Heart right ventricle (tissue), 16 donors: ENCODE measurements at regions not wholly inside any gene's neighbourhood (a gene's known extent, or its start where the extent isn't known, plus 50 kb on each side); places are given as distances from the start of the nearest gene placed in this dataset.

Experiments
- ATAC-seq, 8 donors: fragments of 200-7000 bp; cut with Tn5 transposase; one replicate each; pipeline ENCODE4 v1.9.1; 2020; ENCODE audit warnings: mild to moderate bottlenecking in 8 of 8, moderate library complexity in 8 of 8, moderate number of reproducible peaks in 1 of 8
- DNase-seq, 2 donors: peaks; one replicate each; pipeline ENCODE4 v3.0.0-alpha.2; 2020
- H3K27ac ChIP-seq, 10 donors: fragments of 200-600 bp; sonication (generic) in 2 of 10; one replicate each; pipeline versions ENCODE4 v1.5.0 to v1.8.0; 2020 to 2022; ENCODE audit warnings: mild to moderate bottlenecking in 3 of 10
- H3K27me3 ChIP-seq, 7 donors: fragments of 200-600 bp; one replicate each; pipeline ENCODE4 v1.8.0; 2021 to 2022; ENCODE audit warnings: mild to moderate bottlenecking in 2 of 7
- H3K36me3 ChIP-seq, 9 donors: fragments of 200-600 bp; sonication (generic) in 1 of 9; one replicate each; pipeline versions ENCODE4 v1.5.0 to v1.8.0; 2020 to 2022; ENCODE audit warnings: mild to moderate bottlenecking in 2 of 9
- H3K4me1 ChIP-seq, 9 donors: fragments of 200-600 bp; sonication (generic) in 1 of 9; one replicate each; pipeline versions ENCODE4 v1.5.0 to v1.8.0; 2020 to 2022; ENCODE audit warnings: mild to moderate bottlenecking in 4 of 9
- H3K4me3 ChIP-seq, 10 donors: fragments of 200-600 bp; sonication (generic) in 2 of 10; one replicate each; pipeline versions ENCODE4 v1.5.0 to v1.8.0; 2020 to 2022; ENCODE audit warnings: mild to moderate bottlenecking in 7 of 10, moderate library complexity in 2 of 10
- H3K9me3 ChIP-seq, 11 donors: fragments of 200-600 bp in 10 of 11; sonication (generic) in 2 of 11; one replicate each; pipeline versions ENCODE4 v1.5.0 to v1.8.0; 2013 to 2022; ENCODE audit warnings: mild to moderate bottlenecking in 2 of 11, control low read depth in 1 of 11, moderate library complexity in 1 of 11
- WGBS, 2 donors: extraction: QIAGEN DNeasy Blood & Tissue Kit; methylation state at CpG; one replicate each; pipeline ENCODE4 v1.1.7; 2013; ENCODE audit warnings: inconsistent platforms in 1 of 2; 5-methylcytosine and 5-hydroxymethylcytosine counted together
- intact Hi-C, 10 donors: fragments of 100-400 bp; cut with DNase I; formaldehyde crosslinking; loops; one replicate each; pipeline versions ENCODE4 v1.11.1 to v1.14.2; 2022
- TF ChIP-seq, protein P1 (sequence below), 9 donors: fragments of 200-600 bp; sonication (generic) in 2 of 9; IDR thresholded peaks; one replicate each; pipeline versions ENCODE4 v1.5.0 to v1.8.0; 2021 to 2022; ENCODE audit warnings: antibody characterized with exemption in 9 of 9, mild to moderate bottlenecking in 5 of 9, moderate library complexity in 1 of 9
- donor health status: Arrhythmogenic right ventricular cardiomyopathy.
- donor health status: ischemic (EF 13 %, LVEDD 7.1; RV severe dilation, severe dysfunction).
- donor health status: healthy with polysubstance abuse.
- donor health status: DM: no; HTN: yes; CAD: no.
- donor health status: DM: no; HTN: no; CAD: no.
- donor health status: ischemic (EF 25% LVEDD 6.9; RV normal size, moderate dysfunction).
- donor health status: ischemic (EF 25% LVEDD 5.7; RV mildly dilated, moderate dysfunction).
- donor health status: healthy.
- donor health status: DM: yes; HTN: yes; CAD: no.
- donor health status: Ischemic cardiomyopathy.
- donor health status: ischemic (EF 35%, LVEDD 5.7; RV mildly dilated, moderate dysfunction).
- donor health status: nonischemic (EF 11% LVEDD 7.7; RV severe dilation, severe dysfunction).
- donor health status: DM: yes; HTN: yes; CAD: no.
- donor health status: PGD.
- donor health status: ischemic (EF 29% LVEDD 5.4; RV normal size, mild dysfunction).
- donor health status: nonischemic (EF 23%, LVEDD 6.1; RV moderate dilation, normal function).

DNA sequence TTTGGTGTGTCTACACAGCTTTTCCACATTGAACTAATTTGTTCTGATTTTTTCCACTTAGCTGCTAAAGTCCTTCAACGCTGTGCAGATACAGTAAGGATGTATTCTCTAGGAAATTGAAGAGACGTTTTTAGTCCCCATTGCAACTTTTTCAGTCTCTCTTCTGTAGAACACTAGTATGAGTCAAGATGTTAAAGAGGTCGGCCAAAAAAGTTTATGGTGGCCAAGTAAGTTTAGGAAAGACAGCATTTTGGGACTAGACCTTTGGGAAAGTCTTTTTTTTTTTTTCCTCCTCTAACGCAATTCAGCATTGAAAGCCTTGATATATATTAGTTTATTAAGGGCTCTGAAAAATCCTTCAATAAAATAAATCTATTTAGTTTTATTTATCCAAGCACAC, 243.5 kb upstream of the FBXL7 start:
- 59 to 71% methylated on average over 4 of the region's 4 CpGs for WGBS, 2 donors
- Histone ChIP-seq H3K9me3 (no peaks in the 10 kb centered on the region), H3K27me3 (no peaks in the 10 kb centered on the region), H3K27ac (no peak overlapping the region), H3K4me1 (peaks cover 0 to 19% (median 10%) of the 10 kb centered on the region in 9 donors), H3K4me3 (no peak overlapping the region), H3K36me3 (no peaks in the 10 kb centered on the region)
- TF ChIP-seq, protein P1, sequence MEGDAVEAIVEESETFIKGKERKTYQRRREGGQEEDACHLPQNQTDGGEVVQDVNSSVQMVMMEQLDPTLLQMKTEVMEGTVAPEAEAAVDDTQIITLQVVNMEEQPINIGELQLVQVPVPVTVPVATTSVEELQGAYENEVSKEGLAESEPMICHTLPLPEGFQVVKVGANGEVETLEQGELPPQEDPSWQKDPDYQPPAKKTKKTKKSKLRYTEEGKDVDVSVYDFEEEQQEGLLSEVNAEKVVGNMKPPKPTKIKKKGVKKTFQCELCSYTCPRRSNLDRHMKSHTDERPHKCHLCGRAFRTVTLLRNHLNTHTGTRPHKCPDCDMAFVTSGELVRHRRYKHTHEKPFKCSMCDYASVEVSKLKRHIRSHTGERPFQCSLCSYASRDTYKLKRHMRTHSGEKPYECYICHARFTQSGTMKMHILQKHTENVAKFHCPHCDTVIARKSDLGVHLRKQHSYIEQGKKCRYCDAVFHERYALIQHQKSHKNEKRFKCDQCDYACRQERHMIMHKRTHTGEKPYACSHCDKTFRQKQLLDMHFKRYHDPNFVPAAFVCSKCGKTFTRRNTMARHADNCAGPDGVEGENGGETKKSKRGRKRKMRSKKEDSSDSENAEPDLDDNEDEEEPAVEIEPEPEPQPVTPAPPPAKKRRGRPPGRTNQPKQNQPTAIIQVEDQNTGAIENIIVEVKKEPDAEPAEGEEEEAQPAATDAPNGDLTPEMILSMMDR (IDR thresholded peaks at IDR 0.05): no peak
- ATAC-seq (no peak), DNase-seq (no peak)
- intact Hi-C loops: no loop called here

DNA sequence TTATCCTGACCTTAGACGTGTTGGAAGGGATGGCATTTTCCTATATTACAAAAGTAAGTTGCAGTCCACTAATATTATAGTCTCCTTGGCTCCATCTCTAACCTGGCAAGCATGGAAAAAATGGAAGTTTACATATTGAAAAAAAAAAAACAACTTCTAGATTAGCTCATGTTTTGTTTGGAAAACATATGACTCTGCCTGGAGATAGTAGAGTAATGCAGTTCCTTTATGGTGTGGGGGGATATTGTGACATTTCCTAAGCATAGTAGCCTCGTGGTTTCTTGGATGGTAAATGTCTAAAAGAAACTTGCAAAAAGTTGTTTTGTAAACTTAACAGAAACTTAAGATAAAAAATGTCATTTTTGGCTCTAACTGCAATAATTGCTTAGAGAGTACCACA, 244.4 kb upstream of the FBXL7 start:
- DNase-seq (no peak), ATAC-seq (no peak)
- TF ChIP-seq, protein P1 (IDR thresholded peaks at IDR 0.05): no peak
- Histone ChIP-seq H3K27me3 (no peaks in the 10 kb centered on the region), H3K36me3 (no peaks in the 10 kb centered on the region), H3K9me3 (no peaks in the 10 kb centered on the region), H3K4me1 (peaks cover 0 to 10% (median under 1%) of the 10 kb centered on the region in 9 donors), H3K27ac (no peak overlapping the region), H3K4me3 (no peak overlapping the region)
- 49 to 51% methylated on average over 2 of the region's 2 CpGs for WGBS, 2 donors
- intact Hi-C loops: no loop called here

DNA sequence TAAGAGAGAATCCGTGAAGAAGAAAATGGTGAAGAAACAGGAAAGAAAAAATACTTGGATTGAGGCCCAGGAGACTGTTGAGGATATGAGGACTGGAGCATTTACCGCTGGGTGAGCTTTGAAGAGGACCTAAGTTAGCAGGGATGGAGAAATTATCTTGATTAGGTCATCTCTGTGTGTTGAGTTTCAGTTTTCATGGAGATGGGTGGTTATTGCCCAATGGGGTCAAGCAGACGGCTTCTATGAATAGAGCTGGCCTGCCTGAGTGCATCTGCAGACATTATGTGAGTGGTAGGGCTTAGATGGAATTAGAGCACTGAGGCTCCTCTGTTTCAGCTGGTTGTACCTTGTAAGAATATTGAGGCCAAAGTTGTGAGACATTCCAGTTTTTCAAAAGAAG, 245.4 kb upstream of the FBXL7 start:
- H3K4me1 ChIP-seq: peaks cover 0 to under 1% (median 0%) of the 10 kb centered on the region in 9 donors
- WGBS, 2 donors: 80 to 89% methylated on average over 3 of the region's 3 CpGs
- no peak for DNase-seq

GRCh38 chr5:15252331-15252730, 247.6 kb upstream of the FBXL7 start:
- 93 to 96% methylated on average over 3 of the region's 3 CpGs for WGBS, 2 donors
- Histone ChIP-seq H3K9me3 (peaks cover 0 to 5% (median 0%) of the 10 kb centered on the region in 11 donors), H3K27me3 (no peaks in the 10 kb centered on the region), H3K36me3 (no peaks in the 10 kb centered on the region), H3K4me1 (no peaks in the 10 kb centered on the region), H3K4me3 (no peak overlapping the region), H3K27ac (no peak overlapping the region)
- intact Hi-C loops: no loop called here
- DNase-seq (no peak), ATAC-seq (no peak)
- TF ChIP-seq, protein P1 (IDR thresholded peaks at IDR 0.05): no peak

More for the DNA sequence above, 245.4 kb upstream of the FBXL7 start:
- H3K4me3 ChIP-seq: no peak overlapping the region
- intact Hi-C loops: no loop called here
- TF ChIP-seq, protein P1 (IDR thresholded peaks at IDR 0.05): no peak
- peaks cover 0 to 5% (median 0%) of the 10 kb centered on the region in 11 donors for H3K9me3 ChIP-seq
- no peaks in the 10 kb centered on the region for H3K27me3 ChIP-seq
- no peaks in the 10 kb centered on the region for H3K36me3 ChIP-seq
- H3K27ac ChIP-seq: no peak overlapping the region
- ATAC-seq: no peak
